ENCODE measurements at regions not wholly inside any gene's neighbourhood (a gene's known extent, or its start where the extent isn't known, plus 50 kb on each side); places are given as distances from the start of the nearest gene placed in this dataset.
"Not testable (repeated sequence)": the region's sequence is repeated elsewhere in the genome, so short reads cannot be mapped to it uniquely, and the experiment has no call there.

DNA sequence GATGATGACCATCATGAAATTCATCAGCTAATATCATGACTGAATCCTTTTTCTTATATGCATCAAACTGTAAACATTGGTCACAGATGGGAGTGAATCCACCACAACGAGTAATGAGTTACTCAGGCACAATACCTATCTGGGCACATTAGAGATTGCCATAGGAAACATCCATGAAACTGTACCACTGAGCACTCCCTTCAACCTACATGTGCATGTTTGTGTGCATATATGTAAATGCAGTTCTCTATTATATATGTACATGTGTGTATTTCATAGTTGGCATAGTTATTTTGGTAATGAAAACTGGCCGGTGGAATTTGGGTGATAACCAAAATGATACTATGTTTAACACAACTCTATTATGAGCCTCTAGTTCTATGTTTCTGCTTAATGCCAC, 387.3 kb upstream of the ARRDC3 start:
- H4K91ac ChIP-seq (ENCODE audit: low read length) = no peak overlapping the region
- no peak overlapping the region for H3K23ac ChIP-seq (ENCODE audit: low read length in 2 of 2)
- H3K4me2 ChIP-seq (ENCODE audit: low read length, poor library complexity, severe bottlenecking) = no peak overlapping the region
- no peak overlapping the region for H3K18ac ChIP-seq (ENCODE audit: low read depth in 1 of 2, low read length in 2 of 2)
- H2BK15ac ChIP-seq (ENCODE audit: low read depth, poor library complexity, severe bottlenecking) = no peak overlapping the region
- H3K79me1 ChIP-seq (replicated peaks; ENCODE audit: low read length, poor library complexity, severe bottlenecking) = no peaks in the 10 kb centered on the region
- H3K4me3 ChIP-seq (ENCODE audit: insufficient read depth in 1 of 2, low read depth in 1 of 2, low read length in 2 of 2) = no peak overlapping the region
- H2BK5ac ChIP-seq (ENCODE audit: low read depth, low read length, poor library complexity, severe bottlenecking) = no peak overlapping the region
- H3K27me3 ChIP-seq (ENCODE audit: control insufficient read depth in 1 of 2, insufficient read depth in 1 of 2, low read length in 2 of 2) = no peaks in the 10 kb centered on the region
- H3K4ac ChIP-seq (ENCODE audit: low read depth in 1 of 2, low read length in 2 of 2) = no peak overlapping the region
- 100% methylated on average over 1 of the region's 2 CpGs for WGBS
- H2BK120ac ChIP-seq (ENCODE audit: low read depth, low read length) = no peak overlapping the region
- H2AFZ ChIP-seq (ENCODE audit: low read depth, low read length) = no peak overlapping the region
- H3K9ac ChIP-seq (ENCODE audit: low read length) = no peak overlapping the region
- no peak overlapping the region for H3K14ac ChIP-seq (ENCODE audit: low read length in 2 of 2)
- H3K4me1 ChIP-seq (ENCODE audit: control insufficient read depth, insufficient read depth, low read depth, low read length) = no peaks in the 10 kb centered on the region
- no peak overlapping the region for H2AK5ac ChIP-seq (ENCODE audit: low read length, severe bottlenecking)
- no peak for DNase-seq
- H3K36me3 ChIP-seq (ENCODE audit: control insufficient read depth in 1 of 2, insufficient read depth in 2 of 2, low read depth in 1 of 2, low read length in 2 of 2) = no peaks in the 10 kb centered on the region
- no peak overlapping the region for H3K27ac ChIP-seq (ENCODE audit: low read length, poor library complexity, severe bottlenecking)
- no peaks in the 10 kb centered on the region for H3K9me3 ChIP-seq (ENCODE audit: control insufficient read depth, low read length)
- no peak overlapping the region for H4K8ac ChIP-seq (ENCODE audit: low read length)
- H2BK12ac ChIP-seq (ENCODE audit: low read length in 2 of 2) = no peak overlapping the region

DNA sequence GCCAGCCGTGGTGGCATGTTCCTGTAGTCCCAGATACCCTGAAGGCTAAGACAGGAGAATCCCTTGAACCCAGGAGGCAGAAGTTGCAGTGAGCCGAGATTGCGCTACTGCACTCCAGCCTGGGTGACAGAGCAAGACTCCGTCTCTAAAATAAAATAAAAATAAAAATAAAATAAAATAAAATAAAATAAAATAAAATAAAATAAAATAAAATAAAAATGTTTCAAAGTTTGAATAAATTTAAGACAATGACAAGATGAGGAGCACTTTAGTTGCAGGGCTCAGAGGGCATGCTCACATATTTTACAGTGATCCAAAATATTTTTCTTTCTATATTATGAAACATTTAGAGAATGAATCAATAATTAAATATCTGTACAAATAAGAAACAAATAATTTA, 374.3 kb upstream of the ARRDC3 start:
- not testable (repeated sequence) for H3K9ac ChIP-seq (ENCODE audit: low read length); H3K27ac ChIP-seq (ENCODE audit: low read length, poor library complexity, severe bottlenecking); H3K9me3 ChIP-seq (ENCODE audit: control insufficient read depth, low read length); H3K27me3 ChIP-seq (ENCODE audit: control insufficient read depth in 1 of 2, insufficient read depth in 1 of 2, low read length in 2 of 2); H3K79me1 ChIP-seq (replicated peaks; ENCODE audit: low read length, poor library complexity, severe bottlenecking); H3K14ac ChIP-seq (ENCODE audit: low read length in 2 of 2); H3K23ac ChIP-seq (ENCODE audit: low read length in 2 of 2); H3K36me3 ChIP-seq (ENCODE audit: control insufficient read depth in 1 of 2, insufficient read depth in 2 of 2, low read depth in 1 of 2, low read length in 2 of 2); H3K4ac ChIP-seq (ENCODE audit: low read depth in 1 of 2, low read length in 2 of 2); H3K4me3 ChIP-seq (ENCODE audit: insufficient read depth in 1 of 2, low read depth in 1 of 2, low read length in 2 of 2); DNase-seq; H2BK5ac ChIP-seq (ENCODE audit: low read depth, low read length, poor library complexity, severe bottlenecking); H4K91ac ChIP-seq (ENCODE audit: low read length); H3K18ac ChIP-seq (ENCODE audit: low read depth in 1 of 2, low read length in 2 of 2); H2BK15ac ChIP-seq (ENCODE audit: low read depth, poor library complexity, severe bottlenecking); H3K4me2 ChIP-seq (ENCODE audit: low read length, poor library complexity, severe bottlenecking); H2AFZ ChIP-seq (ENCODE audit: low read depth, low read length); H2BK12ac ChIP-seq (ENCODE audit: low read length in 2 of 2); H3K4me1 ChIP-seq (ENCODE audit: control insufficient read depth, insufficient read depth, low read depth, low read length); H2BK120ac ChIP-seq (ENCODE audit: low read depth, low read length); H2AK5ac ChIP-seq (ENCODE audit: low read length, severe bottlenecking); H4K8ac ChIP-seq (ENCODE audit: low read length)
- 87% methylated on average over 1 of the region's 4 CpGs for WGBS

DNA sequence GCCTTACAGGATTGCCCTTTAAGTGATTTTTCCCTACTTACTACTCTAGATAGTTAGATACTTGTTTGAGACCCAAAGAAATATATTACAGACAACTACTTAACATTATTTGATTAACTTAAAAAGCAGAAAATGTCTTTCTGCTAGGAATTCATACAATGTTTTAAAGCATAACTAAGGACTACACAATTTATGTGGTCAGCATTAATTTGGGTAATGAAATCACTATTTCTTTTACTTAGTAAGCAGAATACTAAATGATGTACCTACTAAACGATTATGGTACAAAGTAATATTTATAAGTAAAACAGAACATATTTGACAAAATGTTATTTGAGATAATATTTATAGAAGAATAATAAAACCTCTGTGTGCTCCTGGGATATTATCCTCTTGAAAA, 371.9 kb upstream of the ARRDC3 start:
- Histone ChIP-seq H3K23ac (ENCODE audit: low read length in 2 of 2) (no peak overlapping the region), H3K27ac (ENCODE audit: low read length, poor library complexity, severe bottlenecking) (no peak overlapping the region), H3K36me3 (ENCODE audit: control insufficient read depth in 1 of 2, insufficient read depth in 2 of 2, low read depth in 1 of 2, low read length in 2 of 2) (no peaks in the 10 kb centered on the region), H2AK5ac (ENCODE audit: low read length, severe bottlenecking) (no peak overlapping the region), H3K4me2 (ENCODE audit: low read length, poor library complexity, severe bottlenecking) (no peak overlapping the region), H3K79me1 (replicated peaks; ENCODE audit: low read length, poor library complexity, severe bottlenecking) (no peaks in the 10 kb centered on the region), H3K14ac (ENCODE audit: low read length in 2 of 2) (no peak overlapping the region), H3K4me1 (ENCODE audit: control insufficient read depth, insufficient read depth, low read depth, low read length) (no peaks in the 10 kb centered on the region), H3K4me3 (ENCODE audit: insufficient read depth in 1 of 2, low read depth in 1 of 2, low read length in 2 of 2) (no peak overlapping the region), H2BK5ac (ENCODE audit: low read depth, low read length, poor library complexity, severe bottlenecking) (no peak overlapping the region), H2BK120ac (ENCODE audit: low read depth, low read length) (no peak overlapping the region), H4K91ac (ENCODE audit: low read length) (no peak overlapping the region), H4K8ac (ENCODE audit: low read length) (no peak overlapping the region), H2BK12ac (ENCODE audit: low read length in 2 of 2) (no peak overlapping the region), H3K9me3 (ENCODE audit: control insufficient read depth, low read length) (no peaks in the 10 kb centered on the region), H2AFZ (ENCODE audit: low read depth, low read length) (no peak overlapping the region), H3K27me3 (ENCODE audit: control insufficient read depth in 1 of 2, insufficient read depth in 1 of 2, low read length in 2 of 2) (no peaks in the 10 kb centered on the region), H3K18ac (ENCODE audit: low read depth in 1 of 2, low read length in 2 of 2) (no peak overlapping the region), H3K4ac (ENCODE audit: low read depth in 1 of 2, low read length in 2 of 2) (no peak overlapping the region), H3K9ac (ENCODE audit: low read length) (no peak overlapping the region), H2BK15ac (ENCODE audit: low read depth, poor library complexity, severe bottlenecking) (no peak overlapping the region)
- WGBS = no CpG with 5 or more reads among the region's 1 CpG
- DNase-seq = no peak

DNA sequence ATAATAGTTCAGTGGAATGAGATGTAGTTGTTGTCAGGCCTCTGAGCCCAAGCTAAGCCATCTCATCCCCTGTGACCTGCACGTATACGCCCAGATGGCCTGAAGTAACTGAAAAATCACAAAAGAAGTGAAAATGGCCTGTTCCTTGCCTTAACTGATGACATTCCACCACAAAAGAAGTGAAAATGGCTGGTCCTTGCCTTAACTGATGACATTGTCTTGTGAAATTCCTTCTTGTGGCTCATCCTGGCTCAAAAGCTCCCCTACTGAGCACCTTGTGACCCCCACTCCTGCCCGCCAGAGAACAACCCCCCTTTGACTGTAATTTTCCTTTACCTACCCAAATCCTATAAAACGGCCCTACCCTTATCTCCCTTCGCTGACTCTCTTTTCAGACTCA, 361.4 kb upstream of the ARRDC3 start:
- H2BK5ac ChIP-seq (ENCODE audit: low read depth, low read length, poor library complexity, severe bottlenecking); H3K79me1 ChIP-seq (replicated peaks; ENCODE audit: low read length, poor library complexity, severe bottlenecking); H3K27ac ChIP-seq (ENCODE audit: low read length, poor library complexity, severe bottlenecking); H3K4me1 ChIP-seq (ENCODE audit: control insufficient read depth, insufficient read depth, low read depth, low read length); H2BK120ac ChIP-seq (ENCODE audit: low read depth, low read length); H3K18ac ChIP-seq (ENCODE audit: low read depth in 1 of 2, low read length in 2 of 2); H3K27me3 ChIP-seq (ENCODE audit: control insufficient read depth in 1 of 2, insufficient read depth in 1 of 2, low read length in 2 of 2); DNase-seq; H4K91ac ChIP-seq (ENCODE audit: low read length); H3K9ac ChIP-seq (ENCODE audit: low read length); H3K9me3 ChIP-seq (ENCODE audit: control insufficient read depth, low read length); H3K4me2 ChIP-seq (ENCODE audit: low read length, poor library complexity, severe bottlenecking); H3K4ac ChIP-seq (ENCODE audit: low read depth in 1 of 2, low read length in 2 of 2); H2AFZ ChIP-seq (ENCODE audit: low read depth, low read length); H2BK12ac ChIP-seq (ENCODE audit: low read length in 2 of 2); H3K14ac ChIP-seq (ENCODE audit: low read length in 2 of 2); H2AK5ac ChIP-seq (ENCODE audit: low read length, severe bottlenecking); H3K36me3 ChIP-seq (ENCODE audit: control insufficient read depth in 1 of 2, insufficient read depth in 2 of 2, low read depth in 1 of 2, low read length in 2 of 2); H4K8ac ChIP-seq (ENCODE audit: low read length); H3K4me3 ChIP-seq (ENCODE audit: insufficient read depth in 1 of 2, low read depth in 1 of 2, low read length in 2 of 2); H2BK15ac ChIP-seq (ENCODE audit: low read depth, poor library complexity, severe bottlenecking); H3K23ac ChIP-seq (ENCODE audit: low read length in 2 of 2): not testable (repeated sequence)
- WGBS = 76% methylated on average over 5 of the region's 5 CpGs
